SK-N-MC (cell line): ENCODE measurements at regions not wholly inside any gene's neighbourhood (a gene's known extent, or its start where the extent isn't known, plus 50 kb on each side); places are given as distances from the start of the nearest gene placed in this dataset.
A peak's percentile ranks its signal among the peaks of the same experiment; 100 is the strongest.

Experiments used
- DNase-seq: peaks from one replicate; pipeline ENCODE4 v3.0.0-alpha.2; 2011; ENCODE audit warnings: low read depth, low spot score
- H3K27ac ChIP-seq: fragments of 200-600 bp; sonication (generic); 2 replicates; pipeline ENCODE4 v1.5.1; 2016; ENCODE audit warnings: mixed run types
- H3K36me3 ChIP-seq: fragments of 200-600 bp; sonication (generic); 2 replicates; pipeline ENCODE4 v1.6.1; 2017; ENCODE audit warnings: antibody characterized with exemption, low read length, mixed read lengths; ENCODE audit not compliant: insufficient read depth
- H3K4me3 ChIP-seq: fragments of 200-600 bp; sonication (generic); 2 replicates; pipeline ENCODE4 v1.5.1; 2016
- H3K9ac ChIP-seq: fragments of 200-600 bp; sonication (generic); 2 replicates; pipeline ENCODE4 v1.8.0; 2017; ENCODE audit warnings: mixed run types, mixed read lengths; ENCODE audit not compliant: insufficient read length
- H3K9me3 ChIP-seq: fragments of 200-600 bp; sonication (generic); 2 replicates; pipeline ENCODE4 v1.6.1; 2017; ENCODE audit warnings: low read depth, mild to moderate bottlenecking, antibody characterized with exemption, low read length, moderate library complexity, mixed read lengths
- EZH2 ChIP-seq: fragments of 200-600 bp; sonication (generic); IDR thresholded peaks from one replicate; pipeline ENCODE4 v1.6.1; 2017; ENCODE audit warnings: antibody characterized with exemption
- FOXP2 ChIP-seq: optimal IDR thresholded peaks from 2 replicates; pipeline ENCODE3; 2011; ENCODE audit warnings: mild to moderate bottlenecking, moderate library complexity; ENCODE audit not compliant: insufficient read depth; ENCODE audit errors: extremely low read length, control extremely low read depth
- POLR2AphosphoS5 ChIP-seq: IDR thresholded peaks from 2 replicates; pipeline ENCODE4 v1.6.1; 2012; ENCODE audit warnings: mild to moderate bottlenecking, low read depth, low read length, borderline replicate concordance

- no peaks in the 10 kb centered on the region for H3K36me3 ChIP-seq
- H3K27ac ChIP-seq, result peak overlapping the region; percentile 77
- peak overlapping the region; percentile 38 for H3K9ac ChIP-seq
- peak overlapping the region; percentile 54 for H3K4me3 ChIP-seq
- no peak for TF ChIP-seq FOXP2
- no peak for TF ChIP-seq EZH2
- peak; percentile 39; the same call in 1 of the 2 replicates for TF ChIP-seq POLR2AphosphoS5
- H3K9me3 ChIP-seq, result no peaks in the 10 kb centered on the region
- no peak for DNase-seq
Observed at GRCh38 chr6:16850681-16851026, 89.4 kb upstream of the ATXN1 start.

DNA sequence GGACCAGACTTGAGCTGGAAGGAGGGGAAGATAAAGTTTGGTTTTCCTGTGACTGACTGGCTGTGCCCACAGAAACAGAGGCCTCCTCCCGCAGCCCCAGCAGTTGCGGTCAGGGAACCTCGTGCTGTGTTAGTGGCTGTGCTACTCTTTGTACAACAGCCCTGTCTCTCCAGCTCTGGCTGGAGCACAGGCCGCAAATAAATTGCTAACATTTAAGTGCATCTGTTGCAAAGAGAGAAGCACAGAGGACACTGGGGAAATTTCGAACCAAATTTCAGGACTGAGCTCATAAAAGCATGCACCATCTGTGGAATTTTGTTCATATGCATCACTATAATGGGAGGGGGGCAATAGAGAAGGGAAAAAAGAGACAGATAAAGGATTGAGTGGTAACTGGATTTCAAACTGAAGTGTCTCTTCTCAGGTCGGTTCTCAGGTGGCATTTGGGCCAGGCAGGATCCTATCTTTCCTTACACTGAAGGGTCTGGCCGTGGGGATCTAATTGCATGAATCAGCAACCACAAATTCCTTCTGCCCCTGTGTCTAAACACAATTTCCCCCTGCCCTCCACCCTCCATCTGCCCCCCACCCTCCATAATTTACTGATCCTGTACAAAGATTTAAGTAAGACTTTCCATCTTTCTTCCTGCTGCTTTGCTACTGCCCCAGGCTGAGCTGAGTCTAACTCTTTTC is 88.9 kb upstream of the ATXN1 start:
- Histone ChIP-seq H3K27ac (peak overlapping the region; percentile 77; the same call in 1 of the 2 replicates), H3K9ac (peak overlapping the region; percentile 38), H3K36me3 (no peaks in the 10 kb centered on the region), H3K4me3 (peak overlapping the region; percentile 54), H3K9me3 (no peaks in the 10 kb centered on the region)
- DNase-seq, result no peak
- TF ChIP-seq FOXP2, result no peak
- TF ChIP-seq EZH2, result no peak
- no peak for TF ChIP-seq POLR2AphosphoS5

DNA sequence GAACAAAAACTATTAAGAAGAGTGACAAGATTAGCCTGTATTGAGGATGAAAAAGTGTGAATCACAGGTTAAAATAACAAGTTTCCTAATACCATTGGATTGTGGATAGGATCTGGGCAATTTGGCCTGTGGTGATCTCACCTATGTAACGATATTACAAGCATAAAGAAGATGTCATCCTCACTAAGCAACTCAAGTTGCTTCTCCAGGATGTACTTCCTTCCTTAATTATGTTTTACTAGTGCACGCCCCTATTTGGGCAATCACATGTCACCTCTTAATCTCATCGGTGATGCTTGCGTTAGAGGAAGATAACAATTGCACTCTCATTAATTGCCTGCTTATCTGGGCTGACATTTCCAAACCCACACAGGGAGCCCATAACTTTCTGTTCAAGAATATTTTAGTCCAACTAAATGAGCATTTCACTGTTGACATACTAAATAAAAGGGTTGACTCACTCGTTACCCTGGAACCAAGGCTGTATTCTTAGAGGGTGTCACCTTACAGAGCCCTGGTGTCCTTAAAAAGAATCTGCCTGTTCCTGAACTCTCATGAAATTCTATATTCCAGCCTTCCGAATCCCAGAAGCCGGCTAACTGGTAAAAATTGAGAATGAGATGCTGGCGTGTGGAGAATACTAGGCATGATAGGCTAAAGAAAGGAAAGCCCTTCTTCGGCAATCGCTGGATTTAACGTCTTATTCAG is 88.2 kb upstream of the ATXN1 start:
- H3K9ac ChIP-seq, result no peak overlapping the region
- TF ChIP-seq EZH2 (no peak), FOXP2 (no peak), POLR2AphosphoS5 (no peak)
- no peaks in the 10 kb centered on the region for H3K9me3 ChIP-seq
- peak overlapping the region; percentile 77; the same call in 1 of the 2 replicates for H3K27ac ChIP-seq
- H3K36me3 ChIP-seq, result no peaks in the 10 kb centered on the region
- no peak for DNase-seq
- no peak overlapping the region for H3K4me3 ChIP-seq

DNA sequence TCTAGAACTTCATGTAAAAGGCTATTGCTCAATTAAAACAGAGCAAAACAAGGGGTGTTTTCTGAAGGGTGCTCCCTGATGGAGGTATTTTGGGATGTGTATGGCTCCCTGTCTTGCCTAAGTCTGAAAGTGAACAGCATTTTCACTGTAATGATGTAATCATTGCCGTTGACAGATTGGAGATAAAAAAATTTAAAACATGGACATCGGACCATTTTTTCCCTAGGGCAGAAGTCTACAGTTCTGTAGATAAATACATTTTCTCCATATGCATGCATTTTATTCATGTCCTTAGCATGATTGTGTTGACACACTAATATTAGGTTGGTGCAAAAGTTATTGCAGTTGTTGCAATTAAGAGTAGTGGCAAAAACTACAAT is 85.1 kb upstream of the ATXN1 start:
- Histone ChIP-seq H3K9me3 (no peaks in the 10 kb centered on the region), H3K36me3 (no peaks in the 10 kb centered on the region), H3K27ac (no peak overlapping the region), H3K4me3 (no peak overlapping the region), H3K9ac (no peak overlapping the region)
- TF ChIP-seq EZH2 (no peak), POLR2AphosphoS5 (no peak), FOXP2 (no peak)
- no peak for DNase-seq

DNA sequence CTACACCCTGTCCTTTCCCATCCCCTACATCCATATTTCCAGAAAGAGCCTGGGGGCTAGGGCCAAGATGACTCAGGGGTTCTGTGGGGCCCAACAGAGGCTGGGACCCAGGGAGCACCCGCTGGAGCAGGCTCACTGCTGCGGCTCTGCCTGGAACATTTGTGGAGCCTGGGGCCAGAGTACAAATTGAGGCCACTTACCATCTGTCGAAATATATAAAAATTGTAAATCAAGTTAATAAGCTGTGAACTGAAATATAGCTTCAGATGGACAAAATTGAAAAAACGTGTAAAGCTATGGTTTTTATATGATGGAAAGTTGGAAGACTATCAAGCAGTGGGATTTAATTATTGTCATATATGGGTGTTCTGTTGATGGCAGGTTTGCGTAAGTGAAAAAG is 82.9 kb upstream of the ATXN1 start:
- no peaks in the 10 kb centered on the region for H3K36me3 ChIP-seq
- no peak for DNase-seq

DNA sequence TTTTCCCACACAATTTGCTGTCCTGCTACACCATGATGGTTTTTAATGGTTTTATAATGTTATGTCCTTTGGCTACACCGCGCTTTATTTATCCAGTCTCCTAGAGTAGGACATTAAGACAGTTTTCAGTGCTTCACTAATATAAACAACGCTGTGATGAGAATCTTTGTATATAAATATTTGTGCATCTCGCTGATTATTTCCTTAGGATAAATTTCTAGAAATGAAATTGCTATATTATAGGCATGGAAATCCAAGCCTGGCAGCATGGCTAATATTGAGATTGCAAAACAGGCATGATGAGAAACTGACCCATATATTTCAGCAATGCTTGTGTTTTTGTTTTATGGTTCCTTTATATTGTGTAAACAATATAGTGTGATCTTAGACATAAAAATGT is 81.4 kb upstream of the ATXN1 start:
- Histone ChIP-seq H3K9ac (no peak overlapping the region), H3K27ac (no peak overlapping the region), H3K4me3 (no peak overlapping the region), H3K36me3 (no peaks in the 10 kb centered on the region), H3K9me3 (no peaks in the 10 kb centered on the region)
- no peak for TF ChIP-seq FOXP2
- TF ChIP-seq EZH2, result no peak
- DNase-seq, result no peak

More for the DNA sequence above, 82.9 kb upstream of the ATXN1 start:
- Histone ChIP-seq H3K27ac (peak overlapping the region; percentile 14; the same call in 1 of the 2 replicates), H3K9ac (no peak overlapping the region), H3K9me3 (no peaks in the 10 kb centered on the region), H3K4me3 (peak overlapping the region; percentile 47)
- TF ChIP-seq FOXP2 (no peak), POLR2AphosphoS5 (no peak), EZH2 (no peak)

- no peaks in the 10 kb centered on the region for H3K36me3 ChIP-seq
- H3K4me3 ChIP-seq, result no peak overlapping the region
- TF ChIP-seq FOXP2, result no peak
- no peak for TF ChIP-seq POLR2AphosphoS5
- TF ChIP-seq EZH2, result no peak
- no peaks in the 10 kb centered on the region for H3K9me3 ChIP-seq
- no peak for DNase-seq
- H3K9ac ChIP-seq, result no peak overlapping the region
- no peak overlapping the region for H3K27ac ChIP-seq
Observed at GRCh38 chr6:16841241-16841640, 80.0 kb upstream of the ATXN1 start.

GRCh38 chr6:16840725-16841124 is 79.5 kb upstream of the ATXN1 start:
- Histone ChIP-seq H3K9ac (no peak overlapping the region), H3K9me3 (no peaks in the 10 kb centered on the region), H3K27ac (no peak overlapping the region), H3K4me3 (no peak overlapping the region), H3K36me3 (no peaks in the 10 kb centered on the region)
- TF ChIP-seq FOXP2 (no peak), EZH2 (no peak), POLR2AphosphoS5 (no peak)
- no peak for DNase-seq
